HG02852 (cell line): ENCODE measurements at regions not wholly inside any gene's neighbourhood (a gene's known extent, or its start where the extent isn't known, plus 50 kb on each side); places are given as distances from the start of the nearest gene placed in this dataset.
"Not testable (repeated sequence)": the region's sequence is repeated elsewhere in the genome, so short reads cannot be mapped to it uniquely, and the experiment has no call there.

ENCODE experiments used
- ATAC-seq: cut with Tn5 transposase; IDR thresholded peaks from one replicate; pipeline ENCODE4 v1.9.1; 2021; ENCODE audit warnings: mild to moderate bottlenecking, moderate library complexity; ENCODE audit not compliant: unreplicated experiment

- ATAC-seq = no peak
Observed at GRCh38 chr9:22649384-22649783, 202.8 kb downstream of the DMRTA1 start.

- no peak for ATAC-seq
Observed at GRCh38 chr9:22650145-22650544, 203.5 kb downstream of the DMRTA1 start.

- no peak for ATAC-seq
Observed at GRCh38 chr9:22650946-22651345, 204.3 kb downstream of the DMRTA1 start.

- ATAC-seq = no peak
Observed at GRCh38 chr9:22654833-22655232, 208.2 kb downstream of the DMRTA1 start.

- ATAC-seq = no peak
Observed at GRCh38 chr9:22657713-22658112, 211.1 kb downstream of the DMRTA1 start.

- not testable (repeated sequence) for ATAC-seq
Observed at GRCh38 chr9:22658484-22658883, 211.9 kb downstream of the DMRTA1 start.

- no peak for ATAC-seq
Observed at GRCh38 chr9:22682536-22682935, 235.9 kb downstream of the DMRTA1 start.

GRCh38 chr9:22682961-22683699 lies 236.5 kb downstream of the DMRTA1 start:
- no peak for ATAC-seq

- no peak for ATAC-seq
Observed at GRCh38 chr9:22683700-22684075, 237.1 kb downstream of the DMRTA1 start.

- ATAC-seq = no peak
Observed at GRCh38 chr9:22693156-22693555, 246.5 kb downstream of the DMRTA1 start.

GRCh38 chr9:22700171-22700570 lies 253.5 kb downstream of the DMRTA1 start:
- no peak for ATAC-seq

- no peak for ATAC-seq
Observed at GRCh38 chr9:22718653-22719052, 272.0 kb downstream of the DMRTA1 start.

- no peak for ATAC-seq
Observed at GRCh38 chr9:22722492-22722891, 275.9 kb downstream of the DMRTA1 start.

- no peak for ATAC-seq
Observed at GRCh38 chr9:22731786-22732185, 285.2 kb downstream of the DMRTA1 start.

- ATAC-seq = no peak
Observed at GRCh38 chr9:22739712-22740111, 293.1 kb downstream of the DMRTA1 start.

- no peak for ATAC-seq
Observed at GRCh38 chr9:22740781-22741180, 294.2 kb downstream of the DMRTA1 start.

GRCh38 chr9:22742401-22742800 lies 295.8 kb downstream of the DMRTA1 start:
- no peak for ATAC-seq

- ATAC-seq = no peak
Observed at GRCh38 chr9:22773501-22774220, 327.0 kb downstream of the DMRTA1 start.

- ATAC-seq = no peak
Observed at GRCh38 chr9:22790329-22790728, 343.7 kb downstream of the DMRTA1 start.

- ATAC-seq = no peak
Observed at GRCh38 chr9:22808876-22809275, 362.3 kb downstream of the DMRTA1 start.

GRCh38 chr9:22809371-22809770 lies 362.7 kb downstream of the DMRTA1 start:
- ATAC-seq = no peak

- ATAC-seq = no peak
Observed at GRCh38 chr9:22813529-22813928, 366.9 kb downstream of the DMRTA1 start.
